ENCODE measurements at regions not wholly inside any gene's neighbourhood (a gene's known extent, or its start where the extent isn't known, plus 50 kb on each side); places are given as distances from the start of the nearest gene placed in this dataset.
"Not testable (repeated sequence)": the region's sequence is repeated elsewhere in the genome, so short reads cannot be mapped to it uniquely, and the experiment has no call there.

DNA sequence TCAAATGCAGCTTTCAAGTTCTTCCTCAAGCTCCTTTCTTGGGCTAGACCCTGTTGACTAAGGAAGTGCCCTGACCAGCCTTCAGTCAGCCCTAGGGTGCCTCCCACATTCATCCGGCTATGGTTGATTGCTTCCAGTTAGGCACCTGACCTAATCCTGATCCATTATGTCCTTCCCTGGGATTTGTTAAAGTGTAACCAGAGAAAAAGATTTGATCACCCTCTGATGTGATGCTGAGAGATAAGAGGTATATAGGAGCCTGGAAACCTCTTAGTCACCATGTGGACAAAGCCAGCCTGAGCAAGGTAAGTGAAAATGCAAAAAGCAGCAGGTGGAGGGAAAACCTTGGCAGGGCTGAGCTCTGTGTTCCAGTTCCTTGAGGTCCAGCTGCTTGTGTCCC lies 178.8 kb upstream of the ERCC6L2 start:
- no peak overlapping the region for H3K4me3 ChIP-seq (ENCODE audit: low read depth, low read length)
- peak; percentile 27 for DNase-seq (ENCODE audit: low read depth)
- TF ChIP-seq, protein P1, sequence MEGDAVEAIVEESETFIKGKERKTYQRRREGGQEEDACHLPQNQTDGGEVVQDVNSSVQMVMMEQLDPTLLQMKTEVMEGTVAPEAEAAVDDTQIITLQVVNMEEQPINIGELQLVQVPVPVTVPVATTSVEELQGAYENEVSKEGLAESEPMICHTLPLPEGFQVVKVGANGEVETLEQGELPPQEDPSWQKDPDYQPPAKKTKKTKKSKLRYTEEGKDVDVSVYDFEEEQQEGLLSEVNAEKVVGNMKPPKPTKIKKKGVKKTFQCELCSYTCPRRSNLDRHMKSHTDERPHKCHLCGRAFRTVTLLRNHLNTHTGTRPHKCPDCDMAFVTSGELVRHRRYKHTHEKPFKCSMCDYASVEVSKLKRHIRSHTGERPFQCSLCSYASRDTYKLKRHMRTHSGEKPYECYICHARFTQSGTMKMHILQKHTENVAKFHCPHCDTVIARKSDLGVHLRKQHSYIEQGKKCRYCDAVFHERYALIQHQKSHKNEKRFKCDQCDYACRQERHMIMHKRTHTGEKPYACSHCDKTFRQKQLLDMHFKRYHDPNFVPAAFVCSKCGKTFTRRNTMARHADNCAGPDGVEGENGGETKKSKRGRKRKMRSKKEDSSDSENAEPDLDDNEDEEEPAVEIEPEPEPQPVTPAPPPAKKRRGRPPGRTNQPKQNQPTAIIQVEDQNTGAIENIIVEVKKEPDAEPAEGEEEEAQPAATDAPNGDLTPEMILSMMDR (conservative IDR thresholded peaks at IDR 0.05; ENCODE audit: low read depth, low read length), result no peak

DNA sequence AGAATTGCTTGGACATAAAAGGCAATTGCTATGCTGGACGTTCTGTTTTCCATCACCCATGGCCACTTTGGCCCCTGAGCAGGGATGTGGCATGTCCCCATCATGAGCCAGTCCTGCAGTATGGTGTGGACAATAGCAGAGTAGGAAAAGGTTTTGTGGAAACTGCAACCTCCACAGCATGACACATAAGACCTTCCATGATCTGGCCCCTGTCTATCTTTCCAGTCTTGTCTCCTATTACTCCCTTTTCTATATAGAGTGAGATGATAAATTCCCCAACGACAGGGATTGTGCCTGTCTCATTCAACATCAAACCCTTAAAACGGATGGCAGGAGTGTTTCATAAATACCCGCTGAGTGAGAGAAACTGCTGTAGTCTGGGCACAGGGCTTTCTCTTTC lies 174.7 kb upstream of the PTCH1 start:
- no peak overlapping the region for H3K4me3 ChIP-seq (ENCODE audit: low read depth, low read length)
- TF ChIP-seq, protein P1 (conservative IDR thresholded peaks at IDR 0.05; ENCODE audit: low read depth, low read length), result no peak
- no peak for DNase-seq (ENCODE audit: low read depth)

DNA sequence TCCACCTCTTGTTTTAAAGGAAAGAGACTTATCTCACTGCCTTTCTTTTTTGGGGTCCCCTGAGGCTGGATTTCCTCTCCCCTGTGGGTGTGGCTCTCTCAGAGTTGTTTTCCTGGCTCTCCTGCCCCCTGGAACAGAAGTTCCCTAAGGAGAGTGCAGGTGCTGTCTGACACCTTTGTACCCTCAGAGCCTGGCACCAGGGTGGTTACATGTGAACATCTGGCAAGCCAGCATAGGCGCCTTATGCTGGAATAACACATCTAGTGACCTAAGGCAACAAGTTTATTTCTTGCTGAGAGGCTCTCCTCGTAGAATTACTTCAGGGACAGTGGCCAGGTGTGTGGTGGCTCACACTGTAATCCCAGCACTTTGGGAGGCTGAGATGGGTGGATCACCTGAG lies 172.9 kb upstream of the PTCH1 start:
- DNase-seq (ENCODE audit: low read depth), result no peak
- no peak overlapping the region for H3K4me3 ChIP-seq (ENCODE audit: low read depth, low read length)
- TF ChIP-seq, protein P1 (conservative IDR thresholded peaks at IDR 0.05; ENCODE audit: low read depth, low read length), result no peak

DNA sequence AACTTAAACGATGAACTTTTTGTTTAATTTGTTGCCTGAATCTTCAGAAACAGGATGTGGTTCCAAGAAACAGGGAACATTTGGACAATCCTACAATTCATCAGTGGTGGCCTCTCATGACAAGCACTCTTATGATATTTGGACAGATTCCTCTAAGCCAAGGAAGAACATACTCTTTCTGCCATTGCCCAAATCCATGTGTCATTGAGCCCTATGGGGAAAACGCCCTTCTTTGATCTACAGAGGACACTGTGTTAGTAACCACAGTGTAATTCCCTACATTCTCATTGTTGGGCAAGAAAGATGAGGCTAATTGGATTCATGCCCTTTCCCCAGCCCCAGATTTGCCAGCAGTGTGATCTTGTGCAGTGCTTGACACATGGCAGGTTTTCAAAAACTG lies 167.7 kb upstream of the PTCH1 start:
- TF ChIP-seq, protein P1 (conservative IDR thresholded peaks at IDR 0.05; ENCODE audit: low read depth, low read length), result no peak
- no peak overlapping the region for H3K4me3 ChIP-seq (ENCODE audit: low read depth, low read length)
- no peak for DNase-seq (ENCODE audit: low read depth)

DNA sequence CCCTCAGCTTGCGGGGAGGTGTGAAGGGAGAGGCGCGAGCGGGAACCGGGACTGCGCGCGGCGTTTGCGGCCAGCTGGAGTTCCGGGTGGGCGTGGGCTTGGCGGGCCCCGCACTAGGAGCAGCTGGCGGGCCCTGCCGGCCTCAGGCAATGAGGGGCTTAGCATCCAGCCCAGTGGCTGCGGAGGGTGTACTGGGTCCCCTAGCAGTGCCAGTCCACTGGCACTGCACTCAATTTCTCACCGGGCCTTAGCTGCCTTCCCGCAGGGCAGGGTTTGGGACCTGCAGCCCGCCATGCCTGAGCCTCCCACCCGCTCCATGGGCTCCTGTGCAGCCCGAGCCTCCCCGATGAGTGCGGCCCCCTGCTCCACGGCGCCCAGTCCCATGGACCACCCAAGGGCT lies 163.5 kb upstream of the PTCH1 start:
- H3K4me3 ChIP-seq (ENCODE audit: low read depth, low read length); DNase-seq (ENCODE audit: low read depth): not testable (repeated sequence)

DNA sequence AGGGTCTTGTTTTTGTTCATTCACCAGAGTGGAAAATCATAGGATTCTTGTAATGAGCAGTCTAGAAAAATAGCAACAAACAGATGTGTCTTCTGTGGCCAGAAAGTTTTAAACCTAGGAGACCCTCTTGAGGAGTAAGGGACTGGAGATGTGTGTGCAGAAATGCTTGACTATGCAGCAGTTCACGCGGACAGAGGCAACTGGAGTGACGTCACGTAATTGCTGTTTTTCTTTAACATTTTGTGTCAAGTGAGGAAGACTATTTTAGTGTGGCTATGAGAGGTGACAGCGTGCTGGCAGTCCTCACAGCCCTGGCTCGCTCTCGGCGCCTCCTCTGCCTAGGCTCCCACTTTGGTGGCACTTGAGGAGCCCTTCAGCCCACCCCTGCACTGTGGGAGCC lies 163.1 kb upstream of the PTCH1 start:
- TF ChIP-seq, protein P1 (conservative IDR thresholded peaks at IDR 0.05; ENCODE audit: low read depth, low read length), result no peak
- no peak overlapping the region for H3K4me3 ChIP-seq (ENCODE audit: low read depth, low read length)
- DNase-seq (ENCODE audit: low read depth), result no peak

DNA sequence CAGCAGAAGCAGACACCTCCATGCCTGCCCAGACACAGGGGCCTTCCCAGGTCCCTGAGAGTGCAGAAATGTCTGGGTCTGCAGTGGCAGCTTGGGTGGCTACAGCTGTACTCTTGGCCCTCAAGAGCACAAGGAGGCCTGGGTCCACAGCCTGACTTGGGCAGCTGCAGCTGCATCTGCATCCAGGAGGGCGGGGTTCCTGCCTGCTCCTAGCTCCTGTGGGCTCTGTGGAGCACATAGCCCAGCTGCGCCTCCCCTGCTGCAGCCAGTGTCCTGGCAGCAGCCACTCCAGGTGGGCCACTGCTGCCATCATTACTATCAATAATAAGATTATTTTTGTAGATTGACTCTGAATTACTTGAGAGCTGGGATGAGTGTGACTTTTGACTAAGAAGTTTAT lies 162.0 kb upstream of the PTCH1 start:
- TF ChIP-seq, protein P1 (conservative IDR thresholded peaks at IDR 0.05; ENCODE audit: low read depth, low read length), result no peak
- DNase-seq (ENCODE audit: low read depth), result no peak
- no peak overlapping the region for H3K4me3 ChIP-seq (ENCODE audit: low read depth, low read length)

DNA sequence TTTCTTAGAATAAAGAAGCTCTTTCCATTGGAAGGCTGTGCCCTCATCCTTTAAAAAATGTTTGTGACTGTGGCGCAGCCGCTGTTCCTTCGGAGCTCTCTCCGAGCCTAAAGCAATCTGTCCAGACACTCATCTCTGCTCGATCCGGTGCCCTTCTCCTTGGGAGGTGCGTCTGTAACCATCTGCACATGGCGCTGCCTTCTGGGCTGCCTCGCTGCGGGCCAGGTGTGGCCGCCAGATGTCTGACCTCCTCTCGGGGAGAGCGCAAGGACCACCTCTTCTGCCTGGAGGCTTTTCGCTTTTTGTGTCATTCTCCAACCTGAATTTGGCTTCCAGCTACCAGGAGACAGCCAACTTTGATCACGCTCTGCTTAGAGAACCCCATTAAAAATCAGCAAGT lies 153.4 kb upstream of the PTCH1 start:
- TF ChIP-seq, protein P1 (conservative IDR thresholded peaks at IDR 0.05; ENCODE audit: low read depth, low read length), result no peak
- H3K4me3 ChIP-seq (ENCODE audit: low read depth, low read length), result no peak overlapping the region
- DNase-seq (ENCODE audit: low read depth), result no peak
